ENCODE measurements at regions not wholly inside any gene's neighbourhood (a gene's known extent, or its start where the extent isn't known, plus 50 kb on each side); places are given as distances from the start of the nearest gene placed in this dataset.

DNA sequence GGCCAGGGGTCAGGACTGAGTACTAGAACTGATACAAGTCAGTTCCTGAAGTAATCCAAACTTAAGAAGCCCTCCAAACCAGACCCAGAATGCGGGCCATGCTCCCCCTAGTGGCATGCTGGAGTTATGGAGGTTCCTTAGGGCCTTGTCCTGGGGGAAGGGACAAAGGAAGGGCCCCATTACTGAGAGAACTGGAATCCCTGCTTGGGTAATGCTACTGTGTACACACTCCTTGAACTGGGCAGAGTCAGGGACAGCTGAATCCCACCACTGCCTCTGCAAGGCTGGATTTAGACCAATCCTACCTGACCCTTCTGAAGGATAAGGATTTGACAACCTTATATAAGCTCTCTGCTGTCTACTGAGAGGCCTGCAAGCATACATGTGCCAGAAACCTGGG, 97.3 kb upstream of the AKIP1 start:
- TF ChIP-seq, protein P1, sequence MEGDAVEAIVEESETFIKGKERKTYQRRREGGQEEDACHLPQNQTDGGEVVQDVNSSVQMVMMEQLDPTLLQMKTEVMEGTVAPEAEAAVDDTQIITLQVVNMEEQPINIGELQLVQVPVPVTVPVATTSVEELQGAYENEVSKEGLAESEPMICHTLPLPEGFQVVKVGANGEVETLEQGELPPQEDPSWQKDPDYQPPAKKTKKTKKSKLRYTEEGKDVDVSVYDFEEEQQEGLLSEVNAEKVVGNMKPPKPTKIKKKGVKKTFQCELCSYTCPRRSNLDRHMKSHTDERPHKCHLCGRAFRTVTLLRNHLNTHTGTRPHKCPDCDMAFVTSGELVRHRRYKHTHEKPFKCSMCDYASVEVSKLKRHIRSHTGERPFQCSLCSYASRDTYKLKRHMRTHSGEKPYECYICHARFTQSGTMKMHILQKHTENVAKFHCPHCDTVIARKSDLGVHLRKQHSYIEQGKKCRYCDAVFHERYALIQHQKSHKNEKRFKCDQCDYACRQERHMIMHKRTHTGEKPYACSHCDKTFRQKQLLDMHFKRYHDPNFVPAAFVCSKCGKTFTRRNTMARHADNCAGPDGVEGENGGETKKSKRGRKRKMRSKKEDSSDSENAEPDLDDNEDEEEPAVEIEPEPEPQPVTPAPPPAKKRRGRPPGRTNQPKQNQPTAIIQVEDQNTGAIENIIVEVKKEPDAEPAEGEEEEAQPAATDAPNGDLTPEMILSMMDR (conservative IDR thresholded peaks at IDR 0.05), result peak; percentile 90
- TF ChIP-seq ZFX (IDR thresholded peaks at IDR 0.05), result no peak
